ENCODE measurements at regions not wholly inside any gene's neighbourhood (a gene's known extent, or its start where the extent isn't known, plus 50 kb on each side); places are given as distances from the start of the nearest gene placed in this dataset.

DNA sequence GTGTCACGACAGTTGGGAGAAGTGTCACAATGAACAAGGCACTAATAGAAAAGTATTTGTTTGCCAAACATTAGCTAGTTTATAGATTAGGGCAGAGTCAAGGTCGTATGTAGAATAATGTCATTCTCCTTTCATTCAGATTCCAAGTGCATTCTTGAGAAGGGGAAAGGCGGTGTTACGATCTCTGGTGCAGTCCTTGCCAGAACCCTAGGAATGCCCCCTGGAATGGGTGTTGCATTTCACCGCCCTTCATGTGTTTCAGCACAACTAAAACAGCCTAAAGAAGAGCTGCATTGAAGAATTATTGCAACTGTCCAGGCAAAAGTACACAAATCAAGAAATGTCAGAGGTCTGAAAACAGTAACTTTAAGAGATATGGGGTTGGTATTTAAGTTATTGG, 721.0 kb upstream of the WWC1 start:
- Mint-ChIP-seq H3K4me3 (no peak overlapping the region), H3K27ac (no peak overlapping the region), H3K4me1 (peaks cover 11% of the 10 kb centered on the region), H3K36me3 (ENCODE audit: low read depth) (no peaks in the 10 kb centered on the region), H3K9me3 (ENCODE audit: low read depth) (no peaks in the 10 kb centered on the region), H3K27me3 (peaks cover 20% of the 10 kb centered on the region)
- no peak for ATAC-seq
- intact Hi-C loops (cut with DNase I, micrococcal nuclease), result no loop called here
- POLR2A ChIA-PET, result no interaction called here
- no peak for DNase-seq
- CTCF ChIA-PET, result no interaction called here

DNA sequence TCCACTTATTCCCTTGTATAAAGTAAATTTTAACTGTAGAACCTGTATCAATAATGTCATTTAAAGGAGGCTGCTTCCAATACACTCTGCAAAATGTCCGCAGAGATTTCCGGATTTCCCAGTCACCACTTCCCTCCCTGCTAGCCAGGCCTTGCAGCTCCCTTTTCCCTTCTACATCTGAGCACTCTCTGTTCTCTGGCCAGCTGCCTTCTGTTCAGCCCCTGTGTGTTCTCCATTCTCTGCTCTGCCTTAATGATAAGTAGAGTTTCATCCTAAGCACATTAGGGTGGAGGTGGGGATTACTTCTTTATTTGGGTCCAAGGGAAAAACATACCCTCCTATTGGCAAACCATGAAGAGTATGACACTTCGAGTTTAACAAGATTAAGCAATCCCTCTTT, 719.6 kb upstream of the WWC1 start:
- no peak overlapping the region for H3K4me3 Mint-ChIP-seq
- peaks cover 23% of the 10 kb centered on the region for H3K27me3 Mint-ChIP-seq
- no peaks in the 10 kb centered on the region for H3K9me3 Mint-ChIP-seq (ENCODE audit: low read depth)
- intact Hi-C loops (cut with DNase I, micrococcal nuclease), result no loop called here
- peaks cover 11% of the 10 kb centered on the region for H3K4me1 Mint-ChIP-seq
- ChIA-PET POLR2A (no interaction called here), CTCF (no interaction called here)
- ATAC-seq (no peak), DNase-seq (no peak)
- no peaks in the 10 kb centered on the region for H3K36me3 Mint-ChIP-seq (ENCODE audit: low read depth)
- no peak overlapping the region for H3K27ac Mint-ChIP-seq

GRCh38 chr5:167573370-167574127, 717.9 kb upstream of the WWC1 start:
- intact Hi-C loops (cut with DNase I, micrococcal nuclease), result no loop called here
- no peak overlapping the region for H3K27ac Mint-ChIP-seq
- no peak overlapping the region for H3K4me3 Mint-ChIP-seq
- peaks cover 23% of the 10 kb centered on the region for H3K27me3 Mint-ChIP-seq
- peak; percentile 6 for DNase-seq
- H3K36me3 Mint-ChIP-seq (ENCODE audit: low read depth), result no peaks in the 10 kb centered on the region
- no peaks in the 10 kb centered on the region for H3K9me3 Mint-ChIP-seq (ENCODE audit: low read depth)
- ChIA-PET CTCF (interaction anchor here (0.5 kb wide), 1 partner anchor 1090 kb away, joined by 4 read pairs; no protein-coding TSS in a partner anchor), POLR2A (no interaction called here)
- ATAC-seq, result no peak
- H3K4me1 Mint-ChIP-seq, result peaks cover 11% of the 10 kb centered on the region

- Mint-ChIP-seq H3K36me3 (ENCODE audit: low read depth) (no peaks in the 10 kb centered on the region), H3K27ac (no peak overlapping the region), H3K27me3 (peaks cover 23% of the 10 kb centered on the region), H3K4me1 (peaks cover 11% of the 10 kb centered on the region), H3K9me3 (ENCODE audit: low read depth) (no peaks in the 10 kb centered on the region), H3K4me3 (no peak overlapping the region)
- DNase-seq (no peak), ATAC-seq (no peak)
- CTCF ChIA-PET, result no interaction called here
- POLR2A ChIA-PET, result no interaction called here
- intact Hi-C loops (cut with DNase I, micrococcal nuclease), result no loop called here
Measured at GRCh38 chr5:167574464-167574863, 717.0 kb upstream of the WWC1 start.

DNA sequence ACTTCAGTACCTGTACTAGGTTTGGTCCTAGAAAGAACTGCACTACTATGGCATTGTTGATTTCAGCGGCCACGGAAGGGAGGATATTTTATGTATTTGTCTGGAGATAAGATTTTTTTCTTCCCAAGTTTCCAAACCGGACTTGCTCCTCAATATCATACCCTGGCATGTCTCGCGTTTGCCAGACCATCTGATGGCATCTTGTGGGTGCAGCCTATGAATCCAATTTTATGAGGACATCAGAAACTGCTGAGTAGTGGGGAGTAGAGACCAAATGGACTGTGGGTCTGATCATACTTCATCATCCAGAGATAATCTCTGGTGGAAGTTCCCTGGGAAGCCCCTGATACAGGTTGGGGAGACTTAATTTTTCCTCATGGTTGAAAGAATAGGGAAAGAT, 716.1 kb upstream of the WWC1 start:
- ChIA-PET POLR2A (no interaction called here), CTCF (no interaction called here)
- intact Hi-C loops (cut with DNase I, micrococcal nuclease), result no loop called here
- no peaks in the 10 kb centered on the region for H3K9me3 Mint-ChIP-seq (ENCODE audit: low read depth)
- peaks cover 11% of the 10 kb centered on the region for H3K4me1 Mint-ChIP-seq
- no peak overlapping the region for H3K27ac Mint-ChIP-seq
- H3K27me3 Mint-ChIP-seq, result peaks cover 23% of the 10 kb centered on the region
- no peak for DNase-seq
- H3K4me3 Mint-ChIP-seq, result no peak overlapping the region
- H3K36me3 Mint-ChIP-seq (ENCODE audit: low read depth), result no peaks in the 10 kb centered on the region
- no peak for ATAC-seq

DNA sequence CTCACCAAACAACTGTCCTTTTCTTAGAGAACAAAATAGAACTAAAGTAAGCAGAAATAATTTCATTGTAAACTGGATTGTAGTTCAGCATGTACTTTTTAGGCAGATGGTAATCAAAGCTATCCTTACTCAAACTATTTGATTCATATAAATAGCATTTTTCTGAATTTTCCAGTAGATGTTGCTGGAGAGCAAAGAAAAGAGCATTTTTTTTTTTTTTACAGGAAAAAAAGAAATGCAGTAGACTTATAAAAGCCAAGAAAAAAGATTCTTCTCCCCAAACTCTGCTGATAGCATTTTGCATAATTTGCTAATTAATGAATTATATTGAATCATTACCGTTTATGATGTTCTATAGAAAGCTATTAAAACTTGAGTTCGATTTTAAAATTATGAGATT, 715.3 kb upstream of the WWC1 start:
- Mint-ChIP-seq H3K9me3 (ENCODE audit: low read depth) (no peaks in the 10 kb centered on the region), H3K27ac (no peak overlapping the region), H3K4me3 (no peak overlapping the region), H3K36me3 (ENCODE audit: low read depth) (no peaks in the 10 kb centered on the region), H3K4me1 (peaks cover 11% of the 10 kb centered on the region), H3K27me3 (peaks cover 23% of the 10 kb centered on the region)
- no peak for DNase-seq
- CTCF ChIA-PET, result no interaction called here
- ATAC-seq, result no peak
- POLR2A ChIA-PET, result no interaction called here
- intact Hi-C loops (cut with DNase I, micrococcal nuclease), result no loop called here

GRCh38 chr5:167576897-167577296, 714.5 kb upstream of the WWC1 start:
- intact Hi-C loops (cut with DNase I, micrococcal nuclease), result no loop called here
- H3K27ac Mint-ChIP-seq, result no peak overlapping the region
- no peak overlapping the region for H3K4me3 Mint-ChIP-seq
- DNase-seq, result no peak
- POLR2A ChIA-PET, result no interaction called here
- ATAC-seq, result no peak
- peaks cover 22% of the 10 kb centered on the region for H3K27me3 Mint-ChIP-seq
- H3K4me1 Mint-ChIP-seq, result peaks cover 11% of the 10 kb centered on the region
- CTCF ChIA-PET, result no interaction called here
- H3K9me3 Mint-ChIP-seq (ENCODE audit: low read depth), result no peaks in the 10 kb centered on the region
- no peaks in the 10 kb centered on the region for H3K36me3 Mint-ChIP-seq (ENCODE audit: low read depth)

GRCh38 chr5:167577616-167578015, 713.8 kb upstream of the WWC1 start:
- peaks cover 16% of the 10 kb centered on the region for H3K27me3 Mint-ChIP-seq
- no peak for ATAC-seq
- CTCF ChIA-PET, result no interaction called here
- peaks cover 11% of the 10 kb centered on the region for H3K4me1 Mint-ChIP-seq
- POLR2A ChIA-PET, result no interaction called here
- intact Hi-C loops (cut with DNase I, micrococcal nuclease), result no loop called here
- H3K4me3 Mint-ChIP-seq, result no peak overlapping the region
- H3K36me3 Mint-ChIP-seq (ENCODE audit: low read depth), result no peaks in the 10 kb centered on the region
- no peak overlapping the region for H3K27ac Mint-ChIP-seq
- H3K9me3 Mint-ChIP-seq (ENCODE audit: low read depth), result no peaks in the 10 kb centered on the region
- no peak for DNase-seq

GRCh38 chr5:167578977-167579692, 712.3 kb upstream of the WWC1 start:
- POLR2A ChIA-PET, result no interaction called here
- no peak for ATAC-seq
- intact Hi-C loops (cut with DNase I, micrococcal nuclease), result no loop called here
- Mint-ChIP-seq H3K27ac (no peak overlapping the region), H3K9me3 (ENCODE audit: low read depth) (no peaks in the 10 kb centered on the region), H3K36me3 (ENCODE audit: low read depth) (no peaks in the 10 kb centered on the region), H3K4me3 (no peak overlapping the region), H3K4me1 (peaks cover 2% of the 10 kb centered on the region), H3K27me3 (peaks cover 11% of the 10 kb centered on the region)
- DNase-seq, result no peak
- CTCF ChIA-PET, result no interaction called here

- DNase-seq, result no peak
- intact Hi-C loops (cut with DNase I, micrococcal nuclease), result no loop called here
- no peak overlapping the region for H3K4me3 Mint-ChIP-seq
- POLR2A ChIA-PET, result no interaction called here
- no peaks in the 10 kb centered on the region for H3K36me3 Mint-ChIP-seq (ENCODE audit: low read depth)
- CTCF ChIA-PET, result no interaction called here
- no peaks in the 10 kb centered on the region for H3K4me1 Mint-ChIP-seq
- no peak overlapping the region for H3K27ac Mint-ChIP-seq
- H3K9me3 Mint-ChIP-seq (ENCODE audit: low read depth), result no peaks in the 10 kb centered on the region
- ATAC-seq, result no peak
- peaks cover 6% of the 10 kb centered on the region for H3K27me3 Mint-ChIP-seq
Measured at GRCh38 chr5:167579693-167580055, 711.8 kb upstream of the WWC1 start.

DNA sequence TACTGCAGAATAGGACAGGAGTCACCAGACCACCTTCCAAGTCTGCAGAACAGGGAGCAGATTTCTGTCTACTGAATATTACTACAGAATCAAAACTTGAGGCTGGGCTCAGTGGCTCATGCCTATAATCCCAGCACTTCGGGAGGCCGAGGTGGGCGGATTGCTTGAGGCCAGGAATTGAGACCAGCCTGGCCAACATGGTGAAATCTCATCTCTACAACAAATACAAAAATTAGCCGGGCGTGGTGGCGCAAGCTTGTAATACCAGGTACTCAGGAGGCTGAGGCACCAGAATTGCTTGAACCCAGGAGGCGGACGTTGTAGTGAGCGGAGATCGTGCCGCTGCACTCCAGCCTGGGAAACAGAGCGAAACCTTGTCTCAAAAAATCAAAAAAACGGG, 710.8 kb upstream of the WWC1 start:
- ATAC-seq, result no peak
- Mint-ChIP-seq H3K9me3 (ENCODE audit: low read depth) (peaks cover 2% of the 10 kb centered on the region), H3K27me3 (peaks cover 3% of the 10 kb centered on the region), H3K4me3 (no peak overlapping the region), H3K36me3 (ENCODE audit: low read depth) (no peaks in the 10 kb centered on the region), H3K4me1 (no peaks in the 10 kb centered on the region), H3K27ac (no peak overlapping the region)
- POLR2A ChIA-PET, result no interaction called here
- no peak for DNase-seq
- CTCF ChIA-PET, result no interaction called here
- intact Hi-C loops (cut with DNase I, micrococcal nuclease), result no loop called here

DNA sequence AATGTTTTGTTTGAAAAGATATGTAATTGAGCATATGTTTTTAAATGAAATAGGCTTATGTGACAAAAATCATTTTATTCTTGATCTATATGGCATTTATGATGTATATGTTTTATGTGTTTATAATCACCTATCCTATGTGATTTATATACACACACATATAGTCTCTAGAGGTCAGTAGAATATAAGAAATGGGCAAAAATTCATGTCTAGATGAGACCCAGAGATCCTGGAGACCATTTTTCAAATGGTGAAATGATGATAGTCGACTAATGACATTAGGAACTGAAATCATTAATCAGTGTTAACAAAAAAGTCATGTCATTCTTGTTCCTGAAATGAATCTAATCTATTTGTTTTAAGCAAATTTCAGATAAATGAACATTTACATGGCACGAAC, 709.2 kb upstream of the WWC1 start:
- Mint-ChIP-seq H3K4me3 (no peak overlapping the region), H3K27ac (no peak overlapping the region), H3K27me3 (no peaks in the 10 kb centered on the region), H3K4me1 (no peaks in the 10 kb centered on the region), H3K36me3 (ENCODE audit: low read depth) (no peaks in the 10 kb centered on the region), H3K9me3 (ENCODE audit: low read depth) (peaks cover 2% of the 10 kb centered on the region)
- intact Hi-C loops (cut with DNase I, micrococcal nuclease), result no loop called here
- DNase-seq, result no peak
- CTCF ChIA-PET, result no interaction called here
- POLR2A ChIA-PET, result interaction anchor here (0.7 kb wide), 1 partner anchor 37 kb away, joined by 3 read pairs; no protein-coding TSS in a partner anchor
- ATAC-seq, result no peak
